ENCODE measurements at regions not wholly inside any gene's neighbourhood (a gene's known extent, or its start where the extent isn't known, plus 50 kb on each side); places are given as distances from the start of the nearest gene placed in this dataset.

DNA sequence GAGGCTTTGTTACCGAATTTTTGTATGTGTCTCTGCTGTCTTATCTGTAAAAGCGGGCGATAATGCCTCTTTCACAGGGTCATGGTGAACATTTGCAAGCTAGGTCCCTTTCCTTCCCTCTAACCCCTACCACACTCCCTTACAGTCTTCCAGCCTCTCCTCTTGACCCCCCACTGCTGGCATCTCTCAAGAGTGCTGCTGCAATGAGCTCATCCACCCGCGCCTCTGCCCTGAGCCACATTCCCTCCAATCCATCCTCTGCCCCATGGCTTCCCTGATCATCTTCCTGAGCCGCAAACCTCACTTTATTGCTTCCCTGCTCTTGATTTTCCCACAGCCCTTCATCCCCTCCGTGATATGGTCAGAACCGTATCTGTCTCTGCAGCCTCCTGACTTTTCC lies 343.6 kb downstream of the BCL11B start:
- TF ChIP-seq CTCF (IDR thresholded peaks at IDR 0.05) (no peak), EP300 (IDR thresholded peaks at IDR 0.05) (no peak)

All from suprapubic skin (tissue), 3 donors.